Choroid plexus epithelial cell (primary cell): ENCODE measurements at regions not wholly inside any gene's neighbourhood (a gene's known extent, or its start where the extent isn't known, plus 50 kb on each side); places are given as distances from the start of the nearest gene placed in this dataset.
"Not testable (repeated sequence)": the region's sequence is repeated elsewhere in the genome, so short reads cannot be mapped to it uniquely, and the experiment has no call there.

Experiments
- DNase-seq: peaks from one replicate; pipeline ENCODE4 v3.0.0-alpha.2; 2010; ENCODE audit warnings: low read depth
- H3K4me3 ChIP-seq: 2 replicates; pipeline ENCODE4 v1.5.1; 2011; ENCODE audit warnings: low read depth, mild to moderate bottlenecking, control low read depth, low read length, moderate library complexity
- TF ChIP-seq, protein P1 (sequence below): conservative IDR thresholded peaks from 2 replicates; pipeline ENCODE4 v1.5.1; 2011; ENCODE audit warnings: low read depth, mild to moderate bottlenecking, control low read depth, inconsistent platforms, low read length, moderate library complexity

DNA sequence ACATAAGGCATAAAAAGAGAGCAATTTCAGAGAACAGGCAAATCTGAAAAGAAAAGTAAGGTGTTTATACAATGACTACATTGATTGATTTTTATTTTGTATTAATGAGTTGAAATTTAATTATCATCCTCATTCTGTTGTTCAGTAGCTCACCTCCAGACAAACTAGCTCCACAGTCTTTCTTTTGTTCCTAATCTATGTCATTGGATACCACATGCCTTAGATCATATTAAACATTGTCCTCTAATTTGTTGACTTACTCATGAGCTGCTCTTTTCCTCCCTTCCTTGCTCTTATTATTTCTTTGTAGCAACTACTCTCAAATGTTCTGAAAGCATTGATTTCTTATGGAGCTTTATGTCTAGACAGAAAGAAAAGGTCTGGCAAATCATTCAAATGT, 185.5 kb upstream of the ZSWIM2 start:
- no peak for DNase-seq
- TF ChIP-seq, protein P1, sequence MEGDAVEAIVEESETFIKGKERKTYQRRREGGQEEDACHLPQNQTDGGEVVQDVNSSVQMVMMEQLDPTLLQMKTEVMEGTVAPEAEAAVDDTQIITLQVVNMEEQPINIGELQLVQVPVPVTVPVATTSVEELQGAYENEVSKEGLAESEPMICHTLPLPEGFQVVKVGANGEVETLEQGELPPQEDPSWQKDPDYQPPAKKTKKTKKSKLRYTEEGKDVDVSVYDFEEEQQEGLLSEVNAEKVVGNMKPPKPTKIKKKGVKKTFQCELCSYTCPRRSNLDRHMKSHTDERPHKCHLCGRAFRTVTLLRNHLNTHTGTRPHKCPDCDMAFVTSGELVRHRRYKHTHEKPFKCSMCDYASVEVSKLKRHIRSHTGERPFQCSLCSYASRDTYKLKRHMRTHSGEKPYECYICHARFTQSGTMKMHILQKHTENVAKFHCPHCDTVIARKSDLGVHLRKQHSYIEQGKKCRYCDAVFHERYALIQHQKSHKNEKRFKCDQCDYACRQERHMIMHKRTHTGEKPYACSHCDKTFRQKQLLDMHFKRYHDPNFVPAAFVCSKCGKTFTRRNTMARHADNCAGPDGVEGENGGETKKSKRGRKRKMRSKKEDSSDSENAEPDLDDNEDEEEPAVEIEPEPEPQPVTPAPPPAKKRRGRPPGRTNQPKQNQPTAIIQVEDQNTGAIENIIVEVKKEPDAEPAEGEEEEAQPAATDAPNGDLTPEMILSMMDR = no peak
- H3K4me3 ChIP-seq = no peak overlapping the region

DNA sequence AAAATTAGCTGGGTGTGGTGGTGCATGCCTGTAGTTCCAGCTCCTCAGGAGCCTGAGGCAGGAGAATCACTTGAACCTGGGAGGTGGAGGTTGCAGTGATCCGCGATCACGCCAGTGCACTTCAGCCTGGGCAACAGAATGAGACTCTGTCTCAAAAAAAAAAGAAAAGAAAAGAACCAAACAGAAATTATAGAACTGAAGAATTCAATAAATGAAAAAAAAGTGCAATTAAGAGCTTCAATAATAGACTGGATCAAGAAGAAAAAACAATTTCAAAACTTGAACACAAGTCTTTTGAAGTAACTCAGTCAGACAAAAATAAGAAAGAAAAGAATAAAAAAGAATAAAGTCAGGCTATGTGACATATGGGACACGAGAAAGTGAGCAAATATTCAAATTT, 175.8 kb upstream of the ZSWIM2 start:
- DNase-seq = no peak
- TF ChIP-seq, protein P1 = no peak
- H3K4me3 ChIP-seq = no peak overlapping the region

DNA sequence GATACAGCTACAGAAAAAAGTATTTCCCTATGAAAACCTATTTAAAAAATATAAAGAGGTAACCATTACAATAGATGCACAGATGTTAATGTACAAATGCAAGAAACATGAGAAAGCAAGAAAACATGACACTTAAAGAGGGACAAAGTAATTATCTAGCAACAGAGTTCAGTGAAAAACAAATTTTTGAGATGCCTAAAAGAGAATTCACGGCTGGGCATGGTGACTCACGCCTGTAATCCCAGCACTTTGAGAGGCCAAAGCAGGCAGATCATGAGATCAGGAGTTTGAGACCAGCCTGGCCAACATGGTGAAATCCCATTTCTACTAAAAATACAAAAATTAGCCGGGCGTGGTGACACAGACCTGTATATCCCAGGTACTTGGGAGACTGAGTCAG, 175.0 kb upstream of the ZSWIM2 start:
- not testable (repeated sequence) for DNase-seq, H3K4me3 ChIP-seq

DNA sequence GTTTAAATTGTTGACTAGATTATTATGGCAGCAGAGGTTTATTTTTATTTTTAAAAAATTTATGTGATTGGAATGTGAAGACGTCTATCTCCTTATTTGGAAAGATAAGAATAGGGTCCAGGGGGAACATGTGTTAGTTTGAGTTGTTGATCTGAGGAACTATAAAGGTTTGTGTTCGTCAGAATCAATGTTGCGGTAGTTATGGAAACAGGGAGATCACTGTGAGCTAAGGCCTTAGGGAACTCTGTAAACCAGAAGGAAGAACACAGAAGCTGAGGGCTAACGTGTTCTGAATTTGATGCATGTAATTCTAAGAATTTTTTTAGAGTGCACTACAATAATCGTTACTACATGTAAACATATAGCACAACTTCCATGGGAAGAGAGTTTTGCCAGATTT, 168.5 kb upstream of the ZSWIM2 start:
- H3K4me3 ChIP-seq = no peak overlapping the region
- DNase-seq = no peak
- TF ChIP-seq, protein P1 = no peak

DNA sequence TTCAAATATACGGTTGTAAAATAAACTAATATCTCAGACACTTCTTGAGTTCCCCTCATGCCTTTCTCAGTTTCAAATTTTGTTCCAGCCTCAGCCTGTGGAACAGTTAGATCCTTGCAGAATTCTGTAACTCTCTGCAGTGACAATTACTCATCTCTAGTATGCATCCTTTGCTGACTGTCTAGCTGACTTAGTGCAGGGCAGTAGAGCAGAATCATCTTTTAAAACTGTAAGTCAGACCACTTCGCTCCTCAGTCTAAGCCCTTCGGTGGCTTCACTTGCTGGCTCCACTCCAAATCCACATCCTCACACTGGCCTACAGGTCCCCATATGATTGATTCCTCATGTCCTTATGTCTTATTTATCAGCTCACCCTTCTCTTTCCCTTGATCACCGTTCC, 164.1 kb upstream of the ZSWIM2 start:
- TF ChIP-seq, protein P1 = no peak
- DNase-seq = peak; percentile 14
- no peak overlapping the region for H3K4me3 ChIP-seq

DNA sequence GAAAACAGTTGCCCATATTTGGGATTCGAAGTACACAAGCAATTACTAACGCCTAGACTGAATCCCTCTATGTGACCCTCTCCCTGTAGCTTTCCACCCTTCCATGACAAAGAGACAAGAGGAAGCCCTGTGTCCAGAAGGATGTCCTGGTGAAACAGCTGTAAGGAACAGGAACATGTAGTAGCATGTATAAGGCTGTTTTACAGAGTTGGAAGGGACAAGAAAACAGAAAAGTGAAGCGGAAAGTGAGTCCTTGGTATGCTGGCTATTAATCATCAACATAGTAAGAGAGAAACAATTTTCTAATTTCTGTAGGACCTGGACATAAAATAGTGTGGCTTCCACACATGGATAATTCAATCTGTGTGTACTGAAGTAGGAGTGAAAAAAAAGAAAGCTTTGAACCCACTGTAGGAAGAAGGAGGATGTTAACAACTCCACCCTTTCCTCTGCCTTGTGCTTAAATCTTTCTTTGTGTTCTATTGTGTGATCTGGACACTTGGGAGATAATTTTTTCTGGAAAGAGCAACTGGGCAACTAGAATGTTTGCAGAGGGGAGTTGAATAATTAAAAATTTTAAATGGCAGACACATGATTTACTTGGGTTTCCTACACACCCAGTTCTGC, 162.3 kb upstream of the ZSWIM2 start:
- DNase-seq = no peak
- TF ChIP-seq, protein P1 = no peak
- H3K4me3 ChIP-seq = no peak overlapping the region

DNA sequence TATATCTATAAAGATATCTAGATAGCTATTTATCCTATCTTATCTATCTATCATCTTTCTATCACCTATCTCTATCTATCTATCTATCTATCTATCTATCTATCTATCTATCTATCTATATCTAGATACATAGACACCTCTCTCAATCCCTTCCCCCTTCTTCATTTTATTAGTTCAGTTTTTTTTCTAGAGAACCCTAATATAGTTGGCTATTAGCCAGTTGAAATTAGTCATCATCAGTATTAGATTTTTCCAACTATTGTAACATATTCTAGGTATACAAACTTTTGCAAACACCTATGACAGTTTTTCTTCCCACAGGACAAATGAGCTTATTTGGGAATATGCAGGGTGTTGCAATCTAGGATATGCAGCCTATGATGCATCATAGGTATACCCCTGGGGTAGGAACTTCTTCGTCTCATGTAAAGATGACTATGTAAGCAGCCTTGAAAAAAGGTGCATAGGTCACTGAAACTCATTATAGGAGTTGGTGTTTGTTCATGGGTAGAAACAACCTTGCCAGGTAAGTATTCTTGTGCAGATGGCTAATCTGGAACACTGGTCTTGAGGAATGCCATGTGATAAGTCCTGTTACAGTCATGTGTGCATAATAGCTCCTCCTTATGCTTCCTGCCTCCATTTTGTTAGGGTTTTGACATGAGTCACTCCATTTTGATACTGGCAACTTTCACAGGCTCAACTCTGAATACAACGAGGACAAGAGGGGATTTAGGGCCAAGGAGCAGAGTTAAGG, 160.7 kb upstream of the ZSWIM2 start:
- no peak overlapping the region for H3K4me3 ChIP-seq
- TF ChIP-seq, protein P1 = no peak
- DNase-seq = no peak
